OCI-LY7 (cell line): ENCODE measurements at regions not wholly inside any gene's neighbourhood (a gene's known extent, or its start where the extent isn't known, plus 50 kb on each side); places are given as distances from the start of the nearest gene placed in this dataset.

ENCODE experiments used
- BruUV-seq: library from RNA; stranded (reverse); fragments of 400-500 nt; replicated peaks from 2 replicates; lab custom pipeline; 2021; lab: Mats Ljungman, UMichigan
- CTCF ChIA-PET: fragments of 300-600 bp; sonication (Branson Sonifier 250); formaldehyde crosslinking; loops from one replicate; lab custom pipeline; 2022; ENCODE audit warnings: antibody characterized with exemption; ENCODE audit not compliant: unreplicated experiment; lab: Charles Lee
- POLR2A ChIA-PET: fragments of 300-600 bp; sonication (Branson Sonifier 250); formaldehyde crosslinking; loops from one replicate; lab custom pipeline; 2022; ENCODE audit warnings: antibody characterized with exemption; lab: Charles Lee
- DNase-seq: peaks from one replicate; pipeline ENCODE4 v3.0.0-alpha.2; 2015; ENCODE audit warnings: low spot score
- H2AFZ ChIP-seq: fragments of 200-600 bp; sonication (generic), shearing (Covaris generic); 2 replicates; pipeline ENCODE4 v1.6.1; 2014; ENCODE audit warnings: mild to moderate bottlenecking, antibody characterized with exemption, low read length, moderate library complexity
- H3K27ac ChIP-seq: fragments of 200-600 bp; sonication (generic); 2 replicates; pipeline ENCODE4 v1.5.1; 2014; ENCODE audit warnings: mixed run types, low read depth, mild to moderate bottlenecking, moderate library complexity, low read length, inconsistent platforms; ENCODE audit not compliant: poor library complexity, severe bottlenecking
- H3K36me3 ChIP-seq: fragments of 200-600 bp; sonication (generic); 2 replicates; pipeline ENCODE4 v1.6.1; 2014; ENCODE audit warnings: mild to moderate bottlenecking, antibody characterized with exemption, low read length, moderate library complexity, mixed read lengths; ENCODE audit not compliant: insufficient read depth
- H3K4me1 ChIP-seq: fragments of 200-600 bp; sonication (generic); 2 replicates; pipeline ENCODE4 v1.5.1; 2014; ENCODE audit warnings: mild to moderate bottlenecking, low read length; ENCODE audit not compliant: insufficient read depth, poor library complexity, severe bottlenecking
- H3K4me2 ChIP-seq: fragments of 200-600 bp; sonication (generic); 2 replicates; pipeline ENCODE4 v1.6.1; 2014; ENCODE audit warnings: mild to moderate bottlenecking, low read length
- H3K4me3 ChIP-seq: fragments of 200-600 bp; sonication (generic); 2 replicates; pipeline ENCODE4 v1.5.1; 2014; ENCODE audit warnings: mild to moderate bottlenecking, low read depth, low read length; ENCODE audit not compliant: poor library complexity, severe bottlenecking
- H3K79me2 ChIP-seq: fragments of 200-600 bp; sonication (generic); 2 replicates; pipeline ENCODE4 v1.6.1; 2016; ENCODE audit warnings: low read depth, mild to moderate bottlenecking, low read length, moderate library complexity, mixed read lengths; ENCODE audit not compliant: insufficient read depth
- H3K9me2 ChIP-seq: fragments of 200-600 bp; sonication (generic); 2 replicates; pipeline ENCODE4 v1.6.1; 2016; ENCODE audit warnings: mild to moderate bottlenecking, low read length, mixed read lengths; ENCODE audit not compliant: insufficient read depth
- H3K9me3 ChIP-seq: fragments of 200-600 bp; sonication (generic); 2 replicates; pipeline ENCODE4 v1.6.1; 2014; ENCODE audit warnings: mild to moderate bottlenecking, mixed run types, low read length, mixed read lengths
- H4K20me1 ChIP-seq: fragments of 200-600 bp; sonication (generic); 2 replicates; pipeline ENCODE4 v1.6.1; 2014; ENCODE audit warnings: mild to moderate bottlenecking, antibody characterized with exemption, low read length, moderate library complexity, mixed read lengths; ENCODE audit not compliant: insufficient read depth
- EZH2phosphoT487 ChIP-seq: fragments of 200-600 bp; sonication (generic); IDR thresholded peaks from 2 replicates; pipeline ENCODE4 v1.6.1; 2018; ENCODE audit warnings: low read depth, borderline replicate concordance, mild to moderate bottlenecking, mixed run types, antibody characterized with exemption, low read length, moderate library complexity, mixed read lengths
- intact Hi-C: fragments of 100-400 bp; cut with micrococcal nuclease; formaldehyde crosslinking; loops from one replicate; pipeline ENCODE4 v1.10.0; 2022; ENCODE audit not compliant: unreplicated experiment
- TF ChIP-seq, protein P1 (sequence below): fragments of 200-600 bp; sonication (generic); conservative IDR thresholded peaks from 2 replicates; pipeline ENCODE4 v1.5.1; 2014; ENCODE audit warnings: mild to moderate bottlenecking, antibody characterized with exemption, low read length, moderate library complexity, mixed read lengths

DNA sequence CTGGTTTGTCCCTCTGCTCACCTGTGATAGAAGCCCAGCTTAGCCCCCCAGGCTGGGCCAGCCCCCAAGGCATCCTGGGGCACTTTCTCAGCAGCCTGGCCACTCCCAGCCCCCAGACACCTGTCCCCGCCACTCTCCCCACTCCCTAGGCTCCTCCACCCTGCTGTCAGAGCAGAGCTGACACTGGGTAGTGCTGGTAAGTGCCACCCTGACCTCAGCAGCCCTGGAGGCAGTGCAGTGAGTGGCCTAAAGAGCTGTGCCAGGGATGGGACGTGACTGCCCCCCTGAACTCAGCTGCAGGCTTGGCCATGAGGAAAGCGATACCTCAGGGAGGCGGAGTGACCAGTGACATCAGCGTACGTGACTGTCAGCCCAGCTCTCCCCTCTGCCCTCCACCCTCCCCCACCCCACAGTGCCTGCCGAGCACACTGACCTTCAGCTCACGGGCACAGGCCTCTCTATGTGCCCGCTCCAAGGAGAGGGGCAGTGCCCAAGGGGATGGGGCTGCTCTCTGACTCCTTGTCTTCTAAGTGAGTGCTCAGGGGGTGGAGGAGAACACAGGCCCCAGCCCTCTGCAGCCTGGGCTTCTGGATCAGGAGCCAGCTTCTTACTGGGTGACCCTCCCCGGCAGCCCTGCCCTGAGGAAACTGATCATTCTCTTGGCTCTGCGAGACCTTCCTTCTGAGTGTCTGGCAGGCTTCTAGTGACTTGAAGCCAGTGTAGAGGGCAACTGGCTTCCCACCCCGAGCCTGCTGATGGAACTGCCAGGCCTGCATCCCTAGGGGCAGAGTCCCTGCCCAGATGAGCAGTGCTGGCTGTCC lies 172.7 kb downstream of the MRPL14 start:
- TF ChIP-seq, protein P1, sequence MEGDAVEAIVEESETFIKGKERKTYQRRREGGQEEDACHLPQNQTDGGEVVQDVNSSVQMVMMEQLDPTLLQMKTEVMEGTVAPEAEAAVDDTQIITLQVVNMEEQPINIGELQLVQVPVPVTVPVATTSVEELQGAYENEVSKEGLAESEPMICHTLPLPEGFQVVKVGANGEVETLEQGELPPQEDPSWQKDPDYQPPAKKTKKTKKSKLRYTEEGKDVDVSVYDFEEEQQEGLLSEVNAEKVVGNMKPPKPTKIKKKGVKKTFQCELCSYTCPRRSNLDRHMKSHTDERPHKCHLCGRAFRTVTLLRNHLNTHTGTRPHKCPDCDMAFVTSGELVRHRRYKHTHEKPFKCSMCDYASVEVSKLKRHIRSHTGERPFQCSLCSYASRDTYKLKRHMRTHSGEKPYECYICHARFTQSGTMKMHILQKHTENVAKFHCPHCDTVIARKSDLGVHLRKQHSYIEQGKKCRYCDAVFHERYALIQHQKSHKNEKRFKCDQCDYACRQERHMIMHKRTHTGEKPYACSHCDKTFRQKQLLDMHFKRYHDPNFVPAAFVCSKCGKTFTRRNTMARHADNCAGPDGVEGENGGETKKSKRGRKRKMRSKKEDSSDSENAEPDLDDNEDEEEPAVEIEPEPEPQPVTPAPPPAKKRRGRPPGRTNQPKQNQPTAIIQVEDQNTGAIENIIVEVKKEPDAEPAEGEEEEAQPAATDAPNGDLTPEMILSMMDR = no peak
- no peak for TF ChIP-seq EZH2phosphoT487
- Histone ChIP-seq H3K9me3 (no peaks in the 10 kb centered on the region), H3K4me1 (no peaks in the 10 kb centered on the region), H3K4me2 (no peak overlapping the region), H2AFZ (no peak overlapping the region), H3K9me2 (no peaks in the 10 kb centered on the region), H3K36me3 (no peaks in the 10 kb centered on the region), H3K27ac (no peak overlapping the region), H4K20me1 (no peaks in the 10 kb centered on the region), H3K4me3 (no peak overlapping the region), H3K79me2 (no peaks in the 10 kb centered on the region)
- BruUV-seq = no TSS peak
- intact Hi-C loops = loop anchor here (5.0 kb wide), 1 partner anchor 187 kb away; no protein-coding TSS in a partner anchor
- DNase-seq = no peak
- ChIA-PET POLR2A (no interaction called here), CTCF (interaction anchor here (1.2 kb wide), 1 partner anchor 9 kb away, joined by 4 read pairs; no protein-coding TSS in a partner anchor)

DNA sequence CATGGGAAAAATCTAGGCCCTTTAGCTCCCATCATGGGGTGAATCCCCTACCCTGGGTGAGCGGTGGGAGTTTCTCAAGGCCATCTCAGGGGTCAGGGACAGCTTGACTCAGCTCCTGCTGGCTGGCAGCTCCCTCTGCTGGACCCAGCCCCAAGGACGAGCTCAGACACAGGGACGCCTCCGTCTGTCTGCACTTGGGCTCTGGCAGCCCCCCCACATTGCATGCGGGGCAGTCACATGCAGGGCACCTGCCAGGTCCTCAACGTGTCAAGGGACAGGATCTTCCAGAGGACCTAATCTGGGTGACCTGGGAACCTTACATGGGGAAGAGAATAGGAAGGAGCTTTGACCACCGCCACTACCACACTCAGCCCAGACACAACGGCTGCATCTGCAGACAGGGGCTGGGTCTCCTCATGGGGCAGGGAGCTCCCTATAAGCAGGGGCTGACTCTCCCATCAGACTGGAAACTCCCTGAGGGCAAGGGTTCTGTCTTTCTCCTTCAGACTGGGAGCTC lies 173.4 kb downstream of the MRPL14 start:
- Histone ChIP-seq H3K27ac (no peak overlapping the region), H3K4me1 (no peaks in the 10 kb centered on the region), H2AFZ (no peak overlapping the region), H4K20me1 (no peaks in the 10 kb centered on the region), H3K36me3 (no peaks in the 10 kb centered on the region), H3K9me3 (no peaks in the 10 kb centered on the region), H3K79me2 (no peaks in the 10 kb centered on the region), H3K9me2 (no peaks in the 10 kb centered on the region), H3K4me3 (no peak overlapping the region), H3K4me2 (no peak overlapping the region)
- ChIA-PET CTCF (interaction anchor here (0.6 to 1.2 kb wide), 2 partner anchors 9 to 41 kb away, joined by 4 read pairs; no protein-coding TSS in a partner anchor), POLR2A (no interaction called here)
- no peak for TF ChIP-seq EZH2phosphoT487
- TF ChIP-seq, protein P1 = no peak
- BruUV-seq = no TSS peak
- DNase-seq = no peak
- intact Hi-C loops = loop anchor here (5.0 kb wide), 1 partner anchor 187 kb away; no protein-coding TSS in a partner anchor
